Transverse colon (tissue), 4 donors: ENCODE measurements at regions not wholly inside any gene's neighbourhood (a gene's known extent, or its start where the extent isn't known, plus 50 kb on each side); places are given as distances from the start of the nearest gene placed in this dataset.

Experiments used
- DNase-seq: peaks from one replicate; pipeline ENCODE4 v3.0.0-alpha.2; 2019
- H3K27ac ChIP-seq, 4 donors: fragments of 200-600 bp; sonication (generic); 2 replicates each; pipeline ENCODE4 v1.5.1; 2016 to 2018; ENCODE audit warnings: inconsistent platforms in 4 of 4
- H3K27me3 ChIP-seq: fragments of 200-600 bp; sonication (generic); 2 replicates; pipeline ENCODE4 v1.5.1; 2017; ENCODE audit warnings: inconsistent platforms
- H3K36me3 ChIP-seq, 4 donors: fragments of 200-600 bp; sonication (generic); 2 replicates each; pipeline ENCODE4 v1.5.1; 2017 to 2019; ENCODE audit warnings: inconsistent platforms in 4 of 4
- H3K4me1 ChIP-seq, 4 donors: fragments of 200-600 bp; sonication (generic); 2 replicates each; pipeline ENCODE4 v1.5.1; 2017 to 2020; ENCODE audit warnings: inconsistent platforms in 4 of 4
- H3K4me3 ChIP-seq, 4 donors: fragments of 200-600 bp; sonication (generic); 1 replicate in 1 of 4; 2 replicates in 3 of 4; pipeline versions ENCODE4 v1.5.1 to v1.6.1; 2017 to 2019; ENCODE audit warnings: inconsistent platforms in 4 of 4
- H3K9me3 ChIP-seq, 2 donors: fragments of 200-600 bp; sonication (generic); 2 replicates each; pipeline ENCODE4 v1.5.1; 2017 to 2019; ENCODE audit warnings: inconsistent platforms in 2 of 2
- EP300 ChIP-seq: sonication (generic); formaldehyde crosslinking; IDR thresholded peaks from one replicate; pipeline ENCODE4 v1.6.1; 2017; ENCODE audit warnings: antibody characterized with exemption, low read depth
- POLR2A ChIP-seq: fragments of 450-650 bp; IDR thresholded peaks from one replicate; pipeline ENCODE4 v1.6.1; 2016; ENCODE audit warnings: antibody characterized with exemption, mild to moderate bottlenecking, moderate library complexity
- POLR2AphosphoS5 ChIP-seq, 3 donors: sonication (generic); formaldehyde crosslinking; IDR thresholded peaks; one replicate each; pipeline ENCODE4 v1.6.1; 2016; ENCODE audit warnings: antibody characterized with exemption in 3 of 3
- WGBS, 2 donors: methylation state at CpG; one replicate each; pipeline ENCODE4 v1.1.5; 2018; ENCODE audit warnings: low coverage in 1 of 2; 5-methylcytosine and 5-hydroxymethylcytosine counted together
- in situ Hi-C, 4 donors: fragments of 200-750 bp; cut with MboI; loops; one replicate each; pipeline versions ENCODE4 v1.15.0 to v1.15.1; 2017; ENCODE audit warnings: low sequenced_read_pairs in 3 of 4, low pct_ligation_motif_present in 1 of 4, low pct_unique_long_range_greater_than_20kb in 1 of 4
- intact Hi-C: fragments of 100-400 bp; cut with DNase I; formaldehyde crosslinking; loops from one replicate; pipeline ENCODE4 v1.15.1; 2023; ENCODE audit warnings: low total_unique reads
- TF ChIP-seq, protein P1 (sequence below), 5 experiments: fragments of 200-600 bp in 3 of 5; fragments of 450-650 bp in 2 of 5; sonication (generic) in 3 of 5; IDR thresholded peaks; 1 replicate in 2 of 5; 2 replicates in 3 of 5; pipeline ENCODE4 v1.5.1; 2016 to 2017; ENCODE audit warnings: antibody characterized with exemption in 5 of 5, inconsistent platforms in 3 of 5, mild to moderate bottlenecking in 2 of 5, moderate library complexity in 1 of 5

DNA sequence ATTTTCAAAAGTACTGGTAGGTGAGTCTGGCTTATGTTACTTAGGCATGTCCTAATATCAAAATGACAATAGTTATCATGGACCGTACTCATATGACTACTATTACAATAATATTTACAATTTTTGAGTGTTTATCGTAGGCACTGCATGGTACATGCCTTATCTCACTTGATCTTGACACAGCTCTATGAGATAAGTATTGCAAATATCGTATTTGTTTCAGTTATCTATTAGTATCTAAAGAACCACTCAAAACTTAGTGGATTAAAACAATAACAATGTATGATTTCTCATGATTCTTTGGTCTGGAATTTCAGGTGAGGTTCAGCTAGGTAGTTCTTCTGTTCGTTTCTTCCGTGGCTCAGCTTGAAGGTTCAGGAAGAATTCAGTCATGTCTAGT, 59.7 kb upstream of the XCR1 start:
- DNase-seq, result no peak
- 75 to 76% methylated on average over 5 of the region's 5 CpGs for WGBS, 2 donors
- H3K4me3 ChIP-seq, result no peak overlapping the region
- intact Hi-C loops (loop anchor here (10.0 kb wide), 1 partner anchor 332 kb away; no protein-coding TSS in a partner anchor), in situ Hi-C loops (loop anchor here (10.0 to 25.0 kb wide), 8 partner anchors 125 to 358 kb away; partner anchors contain the start of genes CCR5 (in 2 of the 4), CCR1 (in 1 of the 4), CCR2 (in 1 of the 4) and CXCR6 (in 1 of the 4))
- no peaks in the 10 kb centered on the region for H3K36me3 ChIP-seq
- H3K27me3 ChIP-seq, result no peaks in the 10 kb centered on the region
- H3K4me1 ChIP-seq, result peaks cover 0 to 8% (median 1%) of the 10 kb centered on the region in 4 donors
- TF ChIP-seq EP300, result no peak
- TF ChIP-seq, protein P1, sequence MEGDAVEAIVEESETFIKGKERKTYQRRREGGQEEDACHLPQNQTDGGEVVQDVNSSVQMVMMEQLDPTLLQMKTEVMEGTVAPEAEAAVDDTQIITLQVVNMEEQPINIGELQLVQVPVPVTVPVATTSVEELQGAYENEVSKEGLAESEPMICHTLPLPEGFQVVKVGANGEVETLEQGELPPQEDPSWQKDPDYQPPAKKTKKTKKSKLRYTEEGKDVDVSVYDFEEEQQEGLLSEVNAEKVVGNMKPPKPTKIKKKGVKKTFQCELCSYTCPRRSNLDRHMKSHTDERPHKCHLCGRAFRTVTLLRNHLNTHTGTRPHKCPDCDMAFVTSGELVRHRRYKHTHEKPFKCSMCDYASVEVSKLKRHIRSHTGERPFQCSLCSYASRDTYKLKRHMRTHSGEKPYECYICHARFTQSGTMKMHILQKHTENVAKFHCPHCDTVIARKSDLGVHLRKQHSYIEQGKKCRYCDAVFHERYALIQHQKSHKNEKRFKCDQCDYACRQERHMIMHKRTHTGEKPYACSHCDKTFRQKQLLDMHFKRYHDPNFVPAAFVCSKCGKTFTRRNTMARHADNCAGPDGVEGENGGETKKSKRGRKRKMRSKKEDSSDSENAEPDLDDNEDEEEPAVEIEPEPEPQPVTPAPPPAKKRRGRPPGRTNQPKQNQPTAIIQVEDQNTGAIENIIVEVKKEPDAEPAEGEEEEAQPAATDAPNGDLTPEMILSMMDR (IDR thresholded peaks at IDR 0.05), result no peak
- TF ChIP-seq POLR2A, result no peak
- no peak for TF ChIP-seq POLR2AphosphoS5 (IDR thresholded peaks at IDR 0.05)
- no peaks in the 10 kb centered on the region for H3K9me3 ChIP-seq
- no peak overlapping the region for H3K27ac ChIP-seq

DNA sequence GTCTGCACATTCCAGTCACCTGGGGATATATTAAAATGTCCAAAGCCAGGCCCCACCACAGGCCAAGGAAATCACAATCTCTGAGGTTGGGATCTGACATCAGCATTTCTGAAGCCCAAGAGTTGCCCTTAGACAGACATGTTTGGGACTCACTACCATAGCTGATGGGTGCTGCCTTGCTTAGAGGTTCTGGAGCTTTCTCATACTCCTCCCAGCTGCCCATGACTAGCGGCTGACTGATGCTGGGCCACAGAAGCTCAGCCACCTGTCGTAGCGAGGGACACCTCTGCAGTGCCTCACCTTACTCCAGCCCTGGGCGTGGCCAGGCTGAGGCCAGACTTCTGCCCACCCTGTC, 58.8 kb upstream of the XCR1 start:
- in situ Hi-C loops, result loop anchor here (10.0 to 25.0 kb wide), 8 partner anchors 126 to 359 kb away; partner anchors contain the start of genes CCR5 (in 2 of the 4), CCR1 (in 1 of the 4), CCR2 (in 1 of the 4) and CXCR6 (in 1 of the 4)
- no peaks in the 10 kb centered on the region for H3K36me3 ChIP-seq
- no peak overlapping the region for H3K27ac ChIP-seq
- intact Hi-C loops, result loop anchor here (10.0 kb wide), 1 partner anchor 331 kb away; no protein-coding TSS in a partner anchor
- TF ChIP-seq, protein P1 (IDR thresholded peaks at IDR 0.05), result no peak
- no peak for TF ChIP-seq POLR2AphosphoS5 (IDR thresholded peaks at IDR 0.05)
- no peak for TF ChIP-seq EP300
- TF ChIP-seq POLR2A, result no peak
- H3K27me3 ChIP-seq, result no peaks in the 10 kb centered on the region
- peaks cover 0 to 5% (median 1%) of the 10 kb centered on the region in 4 donors for H3K4me1 ChIP-seq
- H3K9me3 ChIP-seq, result no peaks in the 10 kb centered on the region
- DNase-seq, result no peak
- 94% methylated on average over 4 of the region's 4 CpGs; no CpG with 5 or more reads in 1 of the 2 donors for WGBS, 2 donors
- H3K4me3 ChIP-seq, result no peak overlapping the region

DNA sequence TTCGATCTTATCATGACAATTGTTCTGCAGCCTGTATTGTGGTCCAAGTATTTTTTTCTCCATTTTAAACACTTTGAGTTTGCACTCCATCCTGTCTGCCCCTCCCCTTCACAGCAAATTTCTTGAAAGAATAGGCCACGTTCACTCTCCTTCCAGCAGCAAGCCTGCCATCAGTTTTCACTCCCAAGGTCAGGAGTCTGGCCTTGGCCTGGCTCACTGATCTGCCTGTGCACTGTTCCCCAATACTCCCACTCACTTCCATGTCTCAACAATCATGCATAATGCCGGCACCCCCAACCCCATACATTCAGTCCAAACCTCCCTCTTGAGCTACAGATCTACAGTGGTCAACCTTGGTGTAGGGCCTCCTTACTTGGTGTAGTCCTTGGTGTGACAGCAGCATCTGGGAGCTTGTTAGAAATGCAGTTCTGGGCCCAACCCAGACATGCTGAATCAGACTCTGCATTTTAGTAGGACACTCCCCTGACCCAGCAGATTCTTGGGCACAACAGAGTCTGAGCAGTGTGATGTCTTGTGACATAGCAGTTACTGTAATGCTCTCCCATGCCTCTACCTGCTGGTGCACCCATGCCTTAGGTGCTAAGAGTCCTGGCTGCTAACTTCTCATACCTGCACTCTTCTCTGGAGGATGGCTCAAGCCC, 58.3 kb upstream of the XCR1 start:
- Histone ChIP-seq H3K4me1 (peaks cover 0 to 5% (median 1%) of the 10 kb centered on the region in 4 donors), H3K27me3 (no peaks in the 10 kb centered on the region), H3K36me3 (no peaks in the 10 kb centered on the region), H3K9me3 (no peaks in the 10 kb centered on the region), H3K27ac (no peak overlapping the region), H3K4me3 (no peak overlapping the region)
- TF ChIP-seq EP300 (no peak), POLR2A (no peak), POLR2AphosphoS5 (IDR thresholded peaks at IDR 0.05) (no peak)
- TF ChIP-seq, protein P1 (IDR thresholded peaks at IDR 0.05), result no peak
- DNase-seq, result no peak
- in situ Hi-C loops, result loop anchor here (10.0 to 25.0 kb wide), 8 partner anchors 127 to 359 kb away; partner anchors contain the start of genes CCR5 (in 2 of the 4), CCR1 (in 1 of the 4), CCR2 (in 1 of the 4) and CXCR6 (in 1 of the 4)
- WGBS, 2 donors, result 76 to 94% methylated on average over 2 to 3 of the region's 3 CpGs
- intact Hi-C loops, result loop anchor here (10.0 kb wide), 1 partner anchor 331 kb away; no protein-coding TSS in a partner anchor

DNA sequence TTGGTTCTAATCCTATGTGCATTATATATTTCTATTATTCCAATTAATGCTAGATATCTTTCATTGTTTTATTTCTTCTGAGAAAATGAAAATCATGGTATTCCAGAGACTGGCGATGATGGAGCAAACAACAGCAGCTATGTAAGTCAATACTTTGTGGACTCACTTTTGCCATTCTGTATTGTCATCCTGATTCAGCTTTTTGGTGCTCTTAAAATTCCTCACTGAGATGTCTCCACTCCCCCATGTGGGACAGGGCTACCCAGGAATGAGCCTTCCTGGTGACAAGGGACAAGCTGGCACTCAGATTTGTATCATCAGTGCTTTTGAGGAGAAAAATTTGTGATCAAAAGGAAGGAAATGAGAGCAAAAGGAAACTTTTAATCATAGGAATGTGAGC, 56.7 kb upstream of the XCR1 start:
- Histone ChIP-seq H3K27me3 (no peaks in the 10 kb centered on the region), H3K36me3 (no peaks in the 10 kb centered on the region), H3K9me3 (no peaks in the 10 kb centered on the region), H3K27ac (no peak overlapping the region), H3K4me3 (no peak overlapping the region), H3K4me1 (peaks cover 0 to 1% (median 0%) of the 10 kb centered on the region in 4 donors)
- TF ChIP-seq EP300, result no peak
- no peak for TF ChIP-seq POLR2A
- TF ChIP-seq POLR2AphosphoS5 (IDR thresholded peaks at IDR 0.05), result no peak
- TF ChIP-seq, protein P1 (IDR thresholded peaks at IDR 0.05), result no peak
- intact Hi-C loops (loop anchor here (10.0 kb wide), 1 partner anchor 329 kb away; no protein-coding TSS in a partner anchor), in situ Hi-C loops (loop anchor here (10.0 to 25.0 kb wide), 8 partner anchors 128 to 361 kb away; partner anchors contain the start of genes CCR5 (in 2 of the 4), CCR1 (in 1 of the 4), CCR2 (in 1 of the 4) and CXCR6 (in 1 of the 4))
- no peak for DNase-seq
- WGBS, 2 donors, result 100% methylated on average over 1 of the region's 1 CpG
